Stomach (tissue), 4 donors: ENCODE measurements at regions not wholly inside any gene's neighbourhood (a gene's known extent, or its start where the extent isn't known, plus 50 kb on each side); places are given as distances from the start of the nearest gene placed in this dataset.

Source experiments
- CTCF ChIP-seq, 7 experiments: fragments of 450-650 bp in 4 of 7; fragments of 200-600 bp in 3 of 7; sonication (generic) in 3 of 7; IDR thresholded peaks; one replicate each; pipeline ENCODE4 v1.5.1; 2016 to 2019; ENCODE audit warnings: antibody characterized with exemption in 7 of 7, control low read depth in 2 of 7, mild to moderate bottlenecking in 1 of 7
- EP300 ChIP-seq: sonication (generic); formaldehyde crosslinking; IDR thresholded peaks from one replicate; pipeline ENCODE4 v1.6.1; 2017; ENCODE audit warnings: antibody characterized with exemption
- POLR2AphosphoS5 ChIP-seq, 3 donors: sonication (generic); formaldehyde crosslinking; IDR thresholded peaks; one replicate each; pipeline ENCODE4 v1.6.1; 2016; ENCODE audit warnings: antibody characterized with exemption in 3 of 3

DNA sequence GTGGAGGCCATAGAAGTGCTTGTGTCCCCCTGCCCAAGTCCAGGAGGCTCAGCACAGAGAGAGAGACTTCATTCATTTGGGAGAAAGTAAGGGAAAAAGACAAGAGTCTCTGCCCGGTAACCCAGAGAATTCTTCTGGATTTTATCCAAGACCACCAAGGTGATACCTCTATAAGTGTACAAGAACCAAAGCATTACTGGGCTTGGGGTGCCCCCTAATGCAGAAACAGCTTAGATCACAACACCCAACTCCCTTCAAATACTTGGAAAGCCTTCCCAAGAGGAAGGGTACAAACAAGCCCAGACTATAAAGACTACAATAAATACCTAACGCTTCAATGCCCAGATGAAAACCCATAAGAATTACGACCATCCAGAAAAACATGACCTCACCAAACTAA lies 119.7 kb upstream of the PDE3A start:
- TF ChIP-seq EP300 (no peak), CTCF (IDR thresholded peaks at IDR 0.05) (no peak), POLR2AphosphoS5 (IDR thresholded peaks at IDR 0.05) (no peak)
